Uterus (tissue), 2 donors: ENCODE measurements at regions not wholly inside any gene's neighbourhood (a gene's known extent, or its start where the extent isn't known, plus 50 kb on each side); places are given as distances from the start of the nearest gene placed in this dataset.

ENCODE experiments used
- POLR2A ChIP-seq, 2 donors: fragments of 450-650 bp; IDR thresholded peaks; one replicate each; pipeline ENCODE4 v1.6.1; 2016; ENCODE audit warnings: antibody characterized with exemption in 2 of 2, mild to moderate bottlenecking in 1 of 2, moderate library complexity in 1 of 2
- TF ChIP-seq, protein P1 (sequence below), 4 experiments: fragments of 200-600 bp in 2 of 4; fragments of 450-650 bp in 2 of 4; sonication (generic) in 2 of 4; IDR thresholded peaks; one replicate each; pipeline ENCODE4 v1.5.1; 2016 to 2019; ENCODE audit warnings: antibody characterized with exemption in 4 of 4, mild to moderate bottlenecking in 2 of 4, moderate library complexity in 1 of 4

DNA sequence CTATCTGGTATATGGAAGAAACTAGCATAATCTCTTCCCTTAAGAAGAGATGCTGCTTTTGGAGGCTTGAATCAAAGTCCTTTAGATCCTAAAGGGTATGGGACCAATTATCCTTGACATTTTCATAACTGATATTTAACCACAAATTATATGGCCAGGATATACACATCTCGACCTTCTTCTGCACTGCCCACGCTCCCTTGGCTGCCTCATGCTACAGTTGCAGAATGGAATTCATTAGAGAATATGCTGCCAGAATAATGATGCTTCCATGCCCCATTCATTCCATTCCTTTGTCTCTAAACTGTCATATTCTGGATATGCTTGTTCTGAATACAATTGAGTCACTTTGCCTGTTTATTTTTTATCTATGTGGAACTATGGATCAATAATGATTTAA, 157.1 kb upstream of the PACRGL start:
- TF ChIP-seq, protein P1, sequence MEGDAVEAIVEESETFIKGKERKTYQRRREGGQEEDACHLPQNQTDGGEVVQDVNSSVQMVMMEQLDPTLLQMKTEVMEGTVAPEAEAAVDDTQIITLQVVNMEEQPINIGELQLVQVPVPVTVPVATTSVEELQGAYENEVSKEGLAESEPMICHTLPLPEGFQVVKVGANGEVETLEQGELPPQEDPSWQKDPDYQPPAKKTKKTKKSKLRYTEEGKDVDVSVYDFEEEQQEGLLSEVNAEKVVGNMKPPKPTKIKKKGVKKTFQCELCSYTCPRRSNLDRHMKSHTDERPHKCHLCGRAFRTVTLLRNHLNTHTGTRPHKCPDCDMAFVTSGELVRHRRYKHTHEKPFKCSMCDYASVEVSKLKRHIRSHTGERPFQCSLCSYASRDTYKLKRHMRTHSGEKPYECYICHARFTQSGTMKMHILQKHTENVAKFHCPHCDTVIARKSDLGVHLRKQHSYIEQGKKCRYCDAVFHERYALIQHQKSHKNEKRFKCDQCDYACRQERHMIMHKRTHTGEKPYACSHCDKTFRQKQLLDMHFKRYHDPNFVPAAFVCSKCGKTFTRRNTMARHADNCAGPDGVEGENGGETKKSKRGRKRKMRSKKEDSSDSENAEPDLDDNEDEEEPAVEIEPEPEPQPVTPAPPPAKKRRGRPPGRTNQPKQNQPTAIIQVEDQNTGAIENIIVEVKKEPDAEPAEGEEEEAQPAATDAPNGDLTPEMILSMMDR (IDR thresholded peaks at IDR 0.05): no peak
- TF ChIP-seq POLR2A (IDR thresholded peaks at IDR 0.05): no peak
